GM23338 (cell line): ENCODE measurements at regions not wholly inside any gene's neighbourhood (a gene's known extent, or its start where the extent isn't known, plus 50 kb on each side); places are given as distances from the start of the nearest gene placed in this dataset.
"Not testable (repeated sequence)": the region's sequence is repeated elsewhere in the genome, so short reads cannot be mapped to it uniquely, and the experiment has no call there.

Experiments used
- CREB1 ChIP-seq: fragments of 250-450 bp; sonication (Bioruptor Pico); IDR thresholded peaks from 2 replicates; pipeline ENCODE4 v1.5.0; 2020; ENCODE audit warnings: low read depth, mild to moderate bottlenecking, moderate library complexity
- CTCF ChIP-seq, 2 experiments: fragments of 200-600 bp in 1 of 2; sonication (generic) in 1 of 2; conservative IDR thresholded peaks; 2 replicates each; pipeline versions ENCODE4 v1.5.1 to v1.6.1; 2016 to 2017; ENCODE audit warnings: antibody characterized with exemption in 2 of 2, low read depth in 2 of 2, mild to moderate bottlenecking in 2 of 2, moderate library complexity in 1 of 2
- EZH2 ChIP-seq: fragments of 200-600 bp; sonication (generic); IDR thresholded peaks from one replicate; pipeline ENCODE4 v1.8.0; 2017; ENCODE audit warnings: antibody characterized with exemption, mild to moderate bottlenecking, low read depth; ENCODE audit not compliant: unreplicated experiment
- EZH2phosphoT487 ChIP-seq: fragments of 200-600 bp; sonication (generic); IDR thresholded peaks from one replicate; pipeline ENCODE4 v1.8.1; 2018; ENCODE audit warnings: antibody characterized with exemption; ENCODE audit not compliant: unreplicated experiment
- POLR2AphosphoS5 ChIP-seq: IDR thresholded peaks from 2 replicates; pipeline ENCODE4 v1.6.1; 2016; ENCODE audit warnings: antibody characterized with exemption, low read depth
- ZNF462 ChIP-seq: fragments of 250-450 bp; sonication (Bioruptor Pico); IDR thresholded peaks from 2 replicates; pipeline ENCODE4 v1.5.0; 2020; ENCODE audit warnings: mild to moderate bottlenecking, moderate library complexity
- TF ChIP-seq, protein P1 (sequence below): IDR thresholded peaks from 2 replicates; pipeline ENCODE4 v1.6.1; 2016; ENCODE audit warnings: antibody characterized with exemption

DNA sequence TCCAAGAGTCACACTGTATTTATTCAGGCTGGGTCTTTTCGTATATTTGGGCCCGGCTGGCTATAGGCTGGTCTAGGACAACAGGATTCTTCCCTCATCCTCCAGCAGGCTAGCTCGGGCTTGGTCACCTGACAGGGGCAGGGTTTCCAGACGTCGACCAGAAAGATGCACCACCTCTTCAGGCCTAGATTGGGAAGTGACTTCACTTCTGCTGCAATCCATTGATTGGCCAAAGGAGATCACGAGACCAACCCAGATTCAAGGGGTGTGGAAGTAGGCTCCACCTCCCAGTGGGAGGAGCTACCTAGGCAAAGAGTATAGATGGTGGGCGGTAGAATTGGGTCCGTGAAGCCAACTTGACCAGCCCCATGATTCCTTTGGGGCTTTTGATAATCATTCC lies 167.5 kb downstream of the GOSR1 start:
- not testable (repeated sequence) for TF ChIP-seq CTCF (conservative IDR thresholded peaks at IDR 0.05; ENCODE audit: low read depth in 2 of 2); POLR2AphosphoS5; EZH2; CREB1 (CRISPR knock-in tag); ZNF462 (CRISPR knock-in tag); EZH2phosphoT487
- TF ChIP-seq, protein P1, sequence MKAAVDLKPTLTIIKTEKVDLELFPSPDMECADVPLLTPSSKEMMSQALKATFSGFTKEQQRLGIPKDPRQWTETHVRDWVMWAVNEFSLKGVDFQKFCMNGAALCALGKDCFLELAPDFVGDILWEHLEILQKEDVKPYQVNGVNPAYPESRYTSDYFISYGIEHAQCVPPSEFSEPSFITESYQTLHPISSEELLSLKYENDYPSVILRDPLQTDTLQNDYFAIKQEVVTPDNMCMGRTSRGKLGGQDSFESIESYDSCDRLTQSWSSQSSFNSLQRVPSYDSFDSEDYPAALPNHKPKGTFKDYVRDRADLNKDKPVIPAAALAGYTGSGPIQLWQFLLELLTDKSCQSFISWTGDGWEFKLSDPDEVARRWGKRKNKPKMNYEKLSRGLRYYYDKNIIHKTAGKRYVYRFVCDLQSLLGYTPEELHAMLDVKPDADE, result not testable (repeated sequence)
